ENCODE measurements at regions not wholly inside any gene's neighbourhood (a gene's known extent, or its start where the extent isn't known, plus 50 kb on each side); places are given as distances from the start of the nearest gene placed in this dataset.

DNA sequence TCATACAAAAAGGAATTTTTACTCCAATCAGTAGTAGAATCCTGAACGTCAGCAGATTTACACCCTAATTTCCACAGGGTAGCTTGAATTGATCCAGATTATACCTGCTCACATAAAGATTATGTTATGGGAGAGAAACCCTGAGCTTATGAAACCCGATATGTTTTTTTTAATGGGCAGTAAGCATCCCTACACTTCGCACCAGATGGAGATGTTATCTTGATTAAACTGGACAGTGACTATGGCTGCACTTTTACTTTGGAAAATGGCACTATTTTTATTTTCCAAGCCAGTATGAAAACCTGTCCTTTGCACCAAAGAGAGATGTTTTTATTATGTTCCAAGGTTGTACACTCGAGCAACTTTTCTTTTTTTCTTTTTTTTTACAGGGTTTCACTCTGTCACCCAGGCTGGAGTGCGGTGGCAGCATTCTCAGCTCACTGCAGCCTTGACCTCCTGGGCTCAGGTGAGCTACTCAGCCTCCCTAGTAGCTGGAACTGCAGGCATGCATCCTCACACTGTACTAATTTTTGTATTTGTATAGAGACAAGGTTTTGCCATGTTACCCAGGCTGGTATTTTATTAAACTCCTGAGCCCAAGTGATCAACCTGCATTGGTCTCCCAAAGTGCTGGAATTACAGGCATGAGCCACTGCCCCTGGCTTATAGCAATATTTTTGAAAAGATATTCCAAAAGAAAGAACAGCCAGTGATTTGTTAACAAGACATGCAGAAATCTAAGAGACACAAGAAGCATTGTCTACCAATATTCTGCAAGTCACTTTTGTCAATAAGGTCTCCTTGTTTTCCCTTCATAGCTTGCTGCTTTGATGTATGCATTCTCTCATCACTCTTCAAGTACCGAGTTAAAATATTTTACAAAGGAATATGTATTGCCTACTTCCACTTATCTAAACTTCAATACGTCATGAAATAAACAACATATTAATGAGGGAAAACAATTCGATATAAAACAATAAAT is 1412.6 kb downstream of the ZPLD1 start:
- Histone ChIP-seq H3K79me1 (ENCODE audit: low read depth, low read length) (no peaks in the 10 kb centered on the region), H2BK20ac (ENCODE audit: low read length) (no peak overlapping the region), H3K23me2 (ENCODE audit: low read depth, low read length) (no peaks in the 10 kb centered on the region), H2BK15ac (ENCODE audit: low read length) (no peak overlapping the region), H4K91ac (replicated peaks; ENCODE audit: insufficient read length, low read length) (no peak overlapping the region), H3K18ac (ENCODE audit: extremely low read depth, low read length) (no peak overlapping the region), H3K79me2 (ENCODE audit: control insufficient read depth in 1 of 2, insufficient read depth in 2 of 2, low read length in 2 of 2) (no peaks in the 10 kb centered on the region), H3K23ac (ENCODE audit: insufficient read length) (no peak overlapping the region), H3K4me1 (replicated peaks in 1 of 4; ENCODE audit: control insufficient read depth in 3 of 4, insufficient read depth in 4 of 4, low read length in 3 of 4) (no peaks in the 10 kb centered on the region), H3K27ac (ENCODE audit: low read depth, low read length) (no peak overlapping the region), H3K56ac (replicated peaks; ENCODE audit: insufficient read length, low read depth, low read length) (no peak overlapping the region), H4K8ac (ENCODE audit: extremely low read depth, insufficient read depth, low read length) (no peak overlapping the region), H3K4ac (replicated peaks; ENCODE audit: insufficient read length, low read depth, low read length) (no peak overlapping the region), H2BK120ac (replicated peaks; ENCODE audit: low read depth, low read length) (no peak overlapping the region), H3K14ac (ENCODE audit: insufficient read length) (no peak overlapping the region), H2AK5ac (ENCODE audit: low read depth, low read length) (no peak overlapping the region), H2BK12ac (ENCODE audit: low read depth, low read length) (no peak overlapping the region), H2BK5ac (ENCODE audit: low read depth, low read length) (no peak overlapping the region), H3K9me3 (ENCODE audit: insufficient read depth in 2 of 2, low read depth in 1 of 2, low read length in 1 of 2) (no peaks in the 10 kb centered on the region), H3K4me3 (ENCODE audit: extremely low read depth in 1 of 4, insufficient read depth in 2 of 4, low read depth in 3 of 4, low read length in 4 of 4) (no peak overlapping the region), H3K27me3 (replicated peaks in 1 of 4; ENCODE audit: control insufficient read depth in 3 of 4, extremely low read depth in 1 of 4, insufficient read depth in 3 of 4, low read length in 3 of 4) (no peaks in the 10 kb centered on the region), H4K5ac (ENCODE audit: insufficient read length, low read depth, low read length) (no peak overlapping the region), H3K9ac (replicated peaks in 1 of 4; ENCODE audit: extremely low read depth in 1 of 4, low read depth in 3 of 4, low read length in 3 of 4) (no peak overlapping the region), H4K20me1 (replicated peaks in 1 of 2; ENCODE audit: control insufficient read depth in 1 of 2, insufficient read depth in 2 of 2, low read length in 2 of 2) (no peaks in the 10 kb centered on the region), H3K36me3 (ENCODE audit: control insufficient read depth in 2 of 4, insufficient read depth in 4 of 4, low read length in 3 of 4) (no peaks in the 10 kb centered on the region), H3K4me2 (ENCODE audit: insufficient read depth in 1 of 2, low read depth in 2 of 2, low read length in 2 of 2) (no peak overlapping the region), H2AFZ (ENCODE audit: low read length) (no peak overlapping the region)
- FAIRE-seq (no peak), DNase-seq (ENCODE audit: low read depth in 1 of 2, low spot score in 2 of 2) (no peak)
- 88% methylated on average over 8 of the region's 8 CpGs; no CpG with 5 or more reads in 1 of the 2 experiments for WGBS, 2 experiments (ENCODE audit: extremely low coverage in 1 of 2, insufficient coverage in 1 of 2, insufficient read length in 1 of 2, insufficient replicate concordance in 2 of 2, low coverage in 1 of 2, low lambda C conversion rate in 2 of 2, missing lambda C conversion rate in 1 of 2)
- ChIA-PET CTCF (ENCODE audit: partially characterized antibody) (interaction anchor here (0.8 kb wide), 1 partner anchor 29 kb away, joined by 3 read pairs; no protein-coding TSS in a partner anchor), POLR2A (ENCODE audit: partially characterized antibody) (no interaction called here)
- TF ChIP-seq, protein P1, sequence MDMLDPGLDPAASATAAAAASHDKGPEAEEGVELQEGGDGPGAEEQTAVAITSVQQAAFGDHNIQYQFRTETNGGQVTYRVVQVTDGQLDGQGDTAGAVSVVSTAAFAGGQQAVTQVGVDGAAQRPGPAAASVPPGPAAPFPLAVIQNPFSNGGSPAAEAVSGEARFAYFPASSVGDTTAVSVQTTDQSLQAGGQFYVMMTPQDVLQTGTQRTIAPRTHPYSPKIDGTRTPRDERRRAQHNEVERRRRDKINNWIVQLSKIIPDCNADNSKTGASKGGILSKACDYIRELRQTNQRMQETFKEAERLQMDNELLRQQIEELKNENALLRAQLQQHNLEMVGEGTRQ (IDR thresholded peaks at IDR 0.05; ENCODE audit: low read length), result no peak
